Natural killer cell (primary cell): ENCODE measurements at regions not wholly inside any gene's neighbourhood (a gene's known extent, or its start where the extent isn't known, plus 50 kb on each side); places are given as distances from the start of the nearest gene placed in this dataset.

ENCODE experiments used
- ATAC-seq, 3 donors: fragments of 150-1000 bp in 2 of 3; fragments of 200-7000 bp in 1 of 3; cut with Tn5 transposase; 1 replicate in 1 of 3; 2 replicates in 2 of 3; pipeline ENCODE4 v1.10.0; 2021; ENCODE audit warnings: mild to moderate bottlenecking in 2 of 3, moderate library complexity in 2 of 3
- DNase-seq, 2 donors: peaks; one replicate each; pipeline versions ENCODE4 v3.0.0 to v3.0.0-alpha.2; 2013 to 2021; ENCODE audit warnings: mixed read lengths in 1 of 2
- H3K27ac ChIP-seq: one replicate; pipeline ENCODE4 v1.5.1; 2013; ENCODE audit warnings: mild to moderate bottlenecking, low read length
- H3K27me3 ChIP-seq: one replicate; pipeline ENCODE4 v1.6.1; 2013; ENCODE audit warnings: low read length; ENCODE audit not compliant: control insufficient read depth, insufficient read depth
- H3K36me3 ChIP-seq: one replicate; pipeline ENCODE4 v1.6.1; 2013; ENCODE audit warnings: low read length; ENCODE audit not compliant: control insufficient read depth, insufficient read depth
- H3K4me1 ChIP-seq: one replicate; pipeline ENCODE4 v1.6.1; 2013; ENCODE audit warnings: low read length; ENCODE audit not compliant: control insufficient read depth, insufficient read depth
- H3K4me3 ChIP-seq: one replicate; pipeline ENCODE4 v1.5.1; 2013; ENCODE audit warnings: low read length
- H3K9me3 ChIP-seq: one replicate; pipeline ENCODE4 v1.6.1; 2013; ENCODE audit warnings: low read length; ENCODE audit not compliant: control insufficient read depth, insufficient read depth
- H3K27ac Mint-ChIP-seq, 2 donors: one replicate each; pipeline ENCODE4 v1.8.0; 2022; ENCODE audit warnings: mild to moderate bottlenecking in 2 of 2, mixed read lengths in 2 of 2, moderate library complexity in 1 of 2
- H3K27me3 Mint-ChIP-seq, 2 donors: one replicate each; pipeline ENCODE4 v1.8.0; 2022; ENCODE audit warnings: low read depth in 2 of 2, mixed read lengths in 2 of 2
- H3K36me3 Mint-ChIP-seq: one replicate; pipeline ENCODE4 v1.8.0; 2022; ENCODE audit warnings: mixed read lengths
- H3K4me1 Mint-ChIP-seq, 2 donors: one replicate each; pipeline ENCODE4 v1.8.0; 2022; ENCODE audit warnings: mixed read lengths in 2 of 2
- H3K4me3 Mint-ChIP-seq: one replicate; pipeline ENCODE4 v1.8.0; 2022; ENCODE audit warnings: mild to moderate bottlenecking, moderate library complexity, mixed read lengths
- H3K9me3 Mint-ChIP-seq, 2 donors: one replicate each; pipeline ENCODE4 v1.8.0; 2022; ENCODE audit warnings: mixed read lengths in 2 of 2
- WGBS: methylation state at CpG from one replicate; pipeline ENCODE4 v1.1.7; 2013; ENCODE audit warnings: missing lambda C conversion rate; ENCODE audit not compliant: insufficient coverage; 5-methylcytosine and 5-hydroxymethylcytosine counted together
- intact Hi-C: fragments of 100-400 bp; cut with micrococcal nuclease; formaldehyde crosslinking; loops from one replicate; pipeline ENCODE4 v1.14.2; 2022
- TF ChIP-seq, protein P1 (sequence below): fragments of 200-600 bp; IDR thresholded peaks from one replicate; pipeline ENCODE4 v1.8.0; 2022; ENCODE audit warnings: antibody characterized with exemption

DNA sequence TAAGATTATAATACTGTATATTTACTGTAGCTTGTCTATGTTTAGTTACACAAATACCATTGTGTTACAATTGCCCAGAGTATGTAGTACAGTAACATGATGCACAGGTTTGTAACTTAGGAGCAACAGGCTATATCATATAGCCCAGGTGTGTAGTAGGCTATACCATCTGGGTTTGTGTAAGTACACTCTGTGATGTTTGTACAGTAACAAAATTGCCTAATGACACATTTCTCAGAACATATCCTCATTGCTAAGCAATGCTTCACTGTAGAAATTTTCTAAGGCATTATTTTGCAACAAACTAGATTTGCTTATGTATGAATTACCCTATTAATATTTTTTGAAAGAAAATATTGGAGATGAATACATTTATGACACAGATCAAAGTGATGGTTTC is 1390.9 kb downstream of the C4orf33 start:
- DNase-seq (no peak), ATAC-seq (no peak)
- no peak overlapping the region for H3K4me3 ChIP-seq
- intact Hi-C loops, result no loop called here
- H3K9me3 ChIP-seq, result no peaks in the 10 kb centered on the region
- peaks cover 13 to 18% of the 10 kb centered on the region in 2 donors for H3K9me3 Mint-ChIP-seq
- H3K4me1 Mint-ChIP-seq, result no peaks in the 10 kb centered on the region
- H3K27me3 Mint-ChIP-seq, result no peaks in the 10 kb centered on the region
- no peak overlapping the region for H3K27ac Mint-ChIP-seq
- H3K36me3 Mint-ChIP-seq, result peaks cover 9% of the 10 kb centered on the region
- H3K36me3 ChIP-seq, result no peaks in the 10 kb centered on the region
- H3K27me3 ChIP-seq, result no peaks in the 10 kb centered on the region
- no peaks in the 10 kb centered on the region for H3K4me1 ChIP-seq
- H3K4me3 Mint-ChIP-seq, result no peak overlapping the region
- TF ChIP-seq, protein P1, sequence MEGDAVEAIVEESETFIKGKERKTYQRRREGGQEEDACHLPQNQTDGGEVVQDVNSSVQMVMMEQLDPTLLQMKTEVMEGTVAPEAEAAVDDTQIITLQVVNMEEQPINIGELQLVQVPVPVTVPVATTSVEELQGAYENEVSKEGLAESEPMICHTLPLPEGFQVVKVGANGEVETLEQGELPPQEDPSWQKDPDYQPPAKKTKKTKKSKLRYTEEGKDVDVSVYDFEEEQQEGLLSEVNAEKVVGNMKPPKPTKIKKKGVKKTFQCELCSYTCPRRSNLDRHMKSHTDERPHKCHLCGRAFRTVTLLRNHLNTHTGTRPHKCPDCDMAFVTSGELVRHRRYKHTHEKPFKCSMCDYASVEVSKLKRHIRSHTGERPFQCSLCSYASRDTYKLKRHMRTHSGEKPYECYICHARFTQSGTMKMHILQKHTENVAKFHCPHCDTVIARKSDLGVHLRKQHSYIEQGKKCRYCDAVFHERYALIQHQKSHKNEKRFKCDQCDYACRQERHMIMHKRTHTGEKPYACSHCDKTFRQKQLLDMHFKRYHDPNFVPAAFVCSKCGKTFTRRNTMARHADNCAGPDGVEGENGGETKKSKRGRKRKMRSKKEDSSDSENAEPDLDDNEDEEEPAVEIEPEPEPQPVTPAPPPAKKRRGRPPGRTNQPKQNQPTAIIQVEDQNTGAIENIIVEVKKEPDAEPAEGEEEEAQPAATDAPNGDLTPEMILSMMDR, result no peak
- H3K27ac ChIP-seq, result no peak overlapping the region

DNA sequence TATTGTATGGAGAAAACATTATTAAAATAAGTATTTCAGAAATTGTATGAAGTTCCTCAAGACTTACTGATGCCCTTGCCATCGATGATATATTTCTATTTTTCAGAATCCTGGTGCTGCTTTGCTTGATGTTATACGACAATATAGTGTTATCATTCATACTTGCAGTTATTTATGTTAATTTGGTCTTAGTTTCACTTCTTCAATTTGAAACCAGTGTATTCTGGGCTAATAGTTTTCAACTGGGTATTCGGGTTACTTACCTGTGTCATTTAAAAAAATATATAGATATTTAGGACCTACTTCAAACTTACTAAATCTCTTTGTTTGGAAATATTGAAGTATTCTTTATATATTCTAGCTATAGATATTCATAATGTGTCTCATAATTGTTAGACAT is 1414.7 kb downstream of the C4orf33 start:
- TF ChIP-seq, protein P1, result no peak
- Histone ChIP-seq H3K27me3 (no peaks in the 10 kb centered on the region), H3K9me3 (no peaks in the 10 kb centered on the region), H3K27ac (no peak overlapping the region), H3K4me3 (no peak overlapping the region), H3K36me3 (no peaks in the 10 kb centered on the region), H3K4me1 (no peaks in the 10 kb centered on the region)
- H3K4me3 Mint-ChIP-seq, result no peak overlapping the region
- DNase-seq (no peak), ATAC-seq (no peak)
- H3K4me1 Mint-ChIP-seq, result no peaks in the 10 kb centered on the region
- H3K36me3 Mint-ChIP-seq, result peaks cover 8% of the 10 kb centered on the region
- WGBS, result 86% methylated on average over 1 of the region's 3 CpGs
- intact Hi-C loops, result no loop called here
- H3K27ac Mint-ChIP-seq, result no peak overlapping the region
- peaks cover 10 to 14% of the 10 kb centered on the region in 2 donors for H3K9me3 Mint-ChIP-seq
- no peaks in the 10 kb centered on the region for H3K27me3 Mint-ChIP-seq

DNA sequence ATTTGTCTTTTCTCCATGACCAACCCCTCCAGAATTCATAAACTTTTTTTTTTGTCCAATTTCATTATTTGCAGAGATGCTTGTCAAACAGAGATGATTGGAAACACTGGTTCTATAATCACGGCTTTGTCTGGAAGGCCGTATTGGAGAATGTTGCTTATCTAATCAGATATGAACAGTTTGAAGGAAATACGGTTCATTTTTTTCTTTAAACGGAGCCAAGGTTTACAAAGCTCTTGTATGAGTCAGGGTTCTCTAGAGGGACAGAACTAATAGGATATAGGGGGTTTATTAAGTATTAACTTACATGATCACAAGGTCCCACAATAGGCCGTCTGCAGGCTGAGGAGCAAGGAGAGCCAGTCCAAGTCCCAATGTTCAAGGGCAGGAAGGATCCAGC is 1415.8 kb downstream of the C4orf33 start:
- intact Hi-C loops, result no loop called here
- no peaks in the 10 kb centered on the region for H3K4me1 Mint-ChIP-seq
- no peaks in the 10 kb centered on the region for H3K36me3 ChIP-seq
- DNase-seq (no peak), ATAC-seq (no peak)
- H3K27ac Mint-ChIP-seq, result no peak overlapping the region
- peaks cover 10 to 17% of the 10 kb centered on the region in 2 donors for H3K9me3 Mint-ChIP-seq
- H3K27me3 ChIP-seq, result no peaks in the 10 kb centered on the region
- H3K4me3 Mint-ChIP-seq, result no peak overlapping the region
- H3K36me3 Mint-ChIP-seq, result peaks cover 8% of the 10 kb centered on the region
- H3K4me3 ChIP-seq, result no peak overlapping the region
- 90% methylated on average over 5 of the region's 5 CpGs for WGBS
- H3K9me3 ChIP-seq, result no peaks in the 10 kb centered on the region
- TF ChIP-seq, protein P1, result no peak
- H3K4me1 ChIP-seq, result no peaks in the 10 kb centered on the region
- H3K27me3 Mint-ChIP-seq, result no peaks in the 10 kb centered on the region
- H3K27ac ChIP-seq, result no peak overlapping the region

DNA sequence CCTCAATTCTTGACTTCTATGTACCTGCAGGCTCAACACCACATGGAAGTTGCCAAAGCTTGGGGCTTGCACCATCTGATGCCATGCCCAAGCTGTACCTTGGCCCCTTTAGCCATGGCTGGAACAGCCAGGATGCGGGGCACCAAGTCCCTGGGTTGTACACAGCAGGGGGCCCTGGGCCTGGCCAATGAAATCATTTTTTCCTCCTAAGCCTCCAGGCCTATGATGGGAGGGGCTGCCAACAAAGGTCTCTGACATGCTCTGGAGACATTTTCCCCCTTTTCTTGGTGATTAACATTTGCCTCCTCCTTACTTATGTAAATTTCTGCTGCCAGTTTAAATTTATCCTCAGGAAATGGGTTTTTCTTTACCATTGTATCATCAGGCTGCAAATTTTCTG is 1428.1 kb downstream of the C4orf33 start:
- WGBS, result 100% methylated on average over 1 of the region's 1 CpG
- H3K9me3 ChIP-seq, result peaks cover 17% of the 10 kb centered on the region
- intact Hi-C loops, result no loop called here
- no peak for ATAC-seq
- Mint-ChIP-seq H3K27ac (no peak overlapping the region), H3K27me3 (no peaks in the 10 kb centered on the region), H3K4me3 (no peak overlapping the region), H3K9me3 (peaks cover 13 to 18% of the 10 kb centered on the region in 2 donors), H3K4me1 (no peaks in the 10 kb centered on the region), H3K36me3 (no peaks in the 10 kb centered on the region)
- H3K4me3 ChIP-seq, result no peak overlapping the region
- H3K4me1 ChIP-seq, result no peaks in the 10 kb centered on the region
- DNase-seq, result no peak
- TF ChIP-seq, protein P1, result no peak
- no peaks in the 10 kb centered on the region for H3K36me3 ChIP-seq
- H3K27ac ChIP-seq, result no peak overlapping the region
- no peaks in the 10 kb centered on the region for H3K27me3 ChIP-seq
